MM.1S (cell line): ENCODE measurements at regions not wholly inside any gene's neighbourhood (a gene's known extent, or its start where the extent isn't known, plus 50 kb on each side); places are given as distances from the start of the nearest gene placed in this dataset.

Source experiments
- CTCF ChIP-seq: fragments of 300-600 bp; sonication (generic); IDR thresholded peaks from 2 replicates; pipeline ENCODE4 v1.5.1; 2016; ENCODE audit warnings: antibody characterized with exemption, low read length, mixed read lengths
- EZH2 ChIP-seq: fragments of 300-600 bp; sonication (generic); optimal IDR thresholded peaks from 2 replicates; pipeline ENCODE3; 2017; ENCODE audit warnings: low read depth, mild to moderate bottlenecking, antibody characterized with exemption, low read length, mixed read lengths
- EZH2phosphoT487 ChIP-seq: fragments of 300-600 bp; sonication (generic); IDR thresholded peaks from 2 replicates; pipeline ENCODE4 v1.6.1; 2018; ENCODE audit warnings: antibody characterized with exemption, low read length

GRCh38 chr5:92023555-92023954 is 640.4 kb upstream of the ARRDC3 start:
- no peak for TF ChIP-seq CTCF
- no peak for TF ChIP-seq EZH2
- TF ChIP-seq EZH2phosphoT487, result no peak
